ENCODE measurements at regions not wholly inside any gene's neighbourhood (a gene's known extent, or its start where the extent isn't known, plus 50 kb on each side); places are given as distances from the start of the nearest gene placed in this dataset.

- FAIRE-seq (no peak), DNase-seq (ENCODE audit: low read depth in 1 of 2, low spot score in 2 of 2) (no peak)
- Histone ChIP-seq H3K4me1 (replicated peaks in 1 of 4; ENCODE audit: control insufficient read depth in 3 of 4, insufficient read depth in 4 of 4, low read length in 3 of 4) (peaks cover 4 to 9% (median 5%) of the 10 kb centered on the region in 4 experiments; a peak in 4 of 7 replicates), H2BK12ac (ENCODE audit: low read depth, low read length) (no peak overlapping the region), H3K4me2 (ENCODE audit: insufficient read depth in 1 of 2, low read depth in 2 of 2, low read length in 2 of 2) (no peak overlapping the region), H3K18ac (ENCODE audit: extremely low read depth, low read length) (no peak overlapping the region), H2AK5ac (ENCODE audit: low read depth, low read length) (no peak overlapping the region), H3K56ac (replicated peaks; ENCODE audit: insufficient read length, low read depth, low read length) (no peak overlapping the region), H4K8ac (ENCODE audit: extremely low read depth, insufficient read depth, low read length) (no peak overlapping the region), H3K27ac (ENCODE audit: low read depth, low read length) (no peak overlapping the region), H3K4me3 (ENCODE audit: extremely low read depth in 1 of 4, insufficient read depth in 2 of 4, low read depth in 3 of 4, low read length in 4 of 4) (no peak overlapping the region), H2BK5ac (ENCODE audit: low read depth, low read length) (no peak overlapping the region), H2BK120ac (replicated peaks; ENCODE audit: low read depth, low read length) (no peak overlapping the region), H3K79me2 (ENCODE audit: control insufficient read depth in 1 of 2, insufficient read depth in 2 of 2, low read length in 2 of 2) (no peaks in the 10 kb centered on the region), H3K27me3 (replicated peaks in 1 of 4; ENCODE audit: control insufficient read depth in 3 of 4, extremely low read depth in 1 of 4, insufficient read depth in 3 of 4, low read length in 3 of 4) (no peaks in the 10 kb centered on the region; a peak in 1 of 7 replicates), H2BK15ac (ENCODE audit: low read length) (no peak overlapping the region), H3K23me2 (ENCODE audit: low read depth, low read length) (no peaks in the 10 kb centered on the region), H4K20me1 (replicated peaks in 1 of 2; ENCODE audit: control insufficient read depth in 1 of 2, insufficient read depth in 2 of 2, low read length in 2 of 2) (no peaks in the 10 kb centered on the region), H2BK20ac (ENCODE audit: low read length) (no peak overlapping the region), H4K5ac (ENCODE audit: insufficient read length, low read depth, low read length) (no peak overlapping the region), H3K36me3 (ENCODE audit: control insufficient read depth in 2 of 4, insufficient read depth in 4 of 4, low read length in 3 of 4) (no peaks in the 10 kb centered on the region), H4K91ac (replicated peaks; ENCODE audit: insufficient read length, low read length) (no peak overlapping the region), H3K23ac (ENCODE audit: insufficient read length) (no peak overlapping the region), H2AFZ (ENCODE audit: low read length) (no peak overlapping the region), H3K9me3 (ENCODE audit: insufficient read depth in 2 of 2, low read depth in 1 of 2, low read length in 1 of 2) (no peaks in the 10 kb centered on the region), H3K4ac (replicated peaks; ENCODE audit: insufficient read length, low read depth, low read length) (no peak overlapping the region), H3K79me1 (ENCODE audit: low read depth, low read length) (no peaks in the 10 kb centered on the region), H3K9ac (replicated peaks in 1 of 4; ENCODE audit: extremely low read depth in 1 of 4, low read depth in 3 of 4, low read length in 3 of 4) (no peak overlapping the region), H3K14ac (ENCODE audit: insufficient read length) (no peak overlapping the region)
- no peak for TF ChIP-seq CHD2 (IDR thresholded peaks at IDR 0.05; ENCODE audit: low read length)
- TF ChIP-seq PHF8 (conservative IDR thresholded peaks at IDR 0.05; ENCODE audit: low read depth, low read length), result no peak
- no peak for TF ChIP-seq TBP (IDR thresholded peaks at IDR 0.05; ENCODE audit: low read depth, low read length)
- no peak for TF ChIP-seq EGR1 (IDR thresholded peaks at IDR 0.05; ENCODE audit: borderline replicate concordance, low read depth, low read length)
- no peak for TF ChIP-seq JUN (IDR thresholded peaks at IDR 0.05; ENCODE audit: low read depth, low read length)
- no peak for TF ChIP-seq CBX8 (IDR thresholded peaks at IDR 0.05; ENCODE audit: borderline replicate concordance, low read depth, low read length)
- TF ChIP-seq POLR2AphosphoS5 (IDR thresholded peaks at IDR 0.05; ENCODE audit: low read depth, low read length), result no peak
- no peak for TF ChIP-seq EZH2 (IDR thresholded peaks at IDR 0.05; ENCODE audit: low read depth, low read length, severe bottlenecking)
- no peak for TF ChIP-seq GABPA (IDR thresholded peaks at IDR 0.05; ENCODE audit: borderline replicate concordance, insufficient read depth, low read length)
- no peak for TF ChIP-seq RFX5 (IDR thresholded peaks at IDR 0.05; ENCODE audit: borderline replicate concordance, low read depth, low read length)
- no peak for TF ChIP-seq RNF2 (IDR thresholded peaks at IDR 0.05; ENCODE audit: borderline replicate concordance, low read depth, low read length, missing control alignments, poor library complexity, severe bottlenecking)
- TF ChIP-seq SAP30 (IDR thresholded peaks at IDR 0.05; ENCODE audit: insufficient read depth, insufficient replicate concordance, low read length), result no peak
- ChIA-PET CTCF (ENCODE audit: partially characterized antibody) (interaction anchor here (1.2 to 4.3 kb wide), 8 partner anchors 10 to 602 kb away, joined by 3 to 16 read pairs (median 6); no protein-coding TSS in a partner anchor), POLR2A (ENCODE audit: partially characterized antibody) (no interaction called here)
- 83% methylated on average over 14 of the region's 14 CpGs; no CpG with 5 or more reads in 1 of the 2 experiments for whole genome bisulfite sequencing, 2 experiments (ENCODE audit: extremely low coverage in 1 of 2, insufficient coverage in 1 of 2, insufficient read length in 1 of 2, insufficient replicate concordance in 2 of 2, low coverage in 1 of 2, low lambda C conversion rate in 2 of 2, missing lambda C conversion rate in 1 of 2)
Measured at GRCh38 chr20:58128635-58129625, 99.5 kb downstream of the ANKRD60 start.

Measured in H1 (cell line).